NCI-H128 (cell line): ENCODE measurements at regions not wholly inside any gene's neighbourhood (a gene's known extent, or its start where the extent isn't known, plus 50 kb on each side); places are given as distances from the start of the nearest gene placed in this dataset.
"Not testable (repeated sequence)": the region's sequence is repeated elsewhere in the genome, so short reads cannot be mapped to it uniquely, and the experiment has no call there.

Experiments used
- DNase-seq: peaks from one replicate; lab custom pipeline; 2025; ENCODE audit not compliant: unreplicated experiment; lab: John Stamatoyannopoulos, UW

- DNase-seq, result not testable (repeated sequence)
Measured at GRCh38 chr9:99670886-99671285, 150.8 kb upstream of the NR4A3 start.

DNA sequence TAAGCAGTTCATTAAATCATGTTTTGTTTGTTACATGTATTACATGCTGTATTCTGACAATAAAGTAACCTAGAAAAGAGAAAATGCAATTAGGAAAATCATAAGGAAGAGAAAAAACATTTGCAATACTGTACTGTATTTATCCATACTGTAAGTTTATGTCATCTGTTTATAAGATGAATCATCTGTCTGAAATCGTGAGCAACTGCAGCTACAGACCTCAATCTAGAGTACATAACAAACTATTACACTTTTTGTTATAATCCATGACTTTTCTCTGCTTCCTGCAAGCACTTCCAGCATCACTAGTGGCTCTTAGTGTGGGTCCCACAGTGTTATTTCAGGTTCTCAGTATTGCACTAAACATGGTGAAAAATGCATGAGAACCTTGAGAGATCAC, 144.4 kb upstream of the NR4A3 start:
- DNase-seq, result no peak

DNA sequence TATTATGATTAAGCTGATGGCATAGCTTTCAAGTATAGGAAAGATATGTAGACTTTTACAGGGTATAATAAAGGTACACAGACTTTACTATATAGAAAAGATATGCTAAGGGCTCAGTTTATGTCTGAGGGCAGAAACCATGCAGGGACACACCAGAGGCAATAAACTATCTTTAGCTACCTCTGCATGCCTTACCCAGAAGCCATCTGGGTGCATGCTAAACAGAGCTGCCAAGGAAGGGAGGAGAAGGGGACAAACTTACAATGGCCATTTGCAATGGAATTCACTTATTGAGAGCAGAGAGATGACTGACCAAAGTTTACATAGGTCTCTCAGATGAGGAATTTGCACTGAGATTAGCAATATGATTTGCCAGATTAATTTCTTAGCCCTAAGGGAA, 143.1 kb upstream of the NR4A3 start:
- DNase-seq, result no peak

GRCh38 chr9:99680191-99680590, 141.5 kb upstream of the NR4A3 start:
- no peak for DNase-seq

GRCh38 chr9:99681113-99681512, 140.6 kb upstream of the NR4A3 start:
- no peak for DNase-seq

GRCh38 chr9:99682378-99682777, 139.3 kb upstream of the NR4A3 start:
- DNase-seq, result no peak

- no peak for DNase-seq
Measured at GRCh38 chr9:99682870-99683269, 138.8 kb upstream of the NR4A3 start.

GRCh38 chr9:99690573-99690972, 131.1 kb upstream of the NR4A3 start:
- DNase-seq, result peak; percentile 36

DNA sequence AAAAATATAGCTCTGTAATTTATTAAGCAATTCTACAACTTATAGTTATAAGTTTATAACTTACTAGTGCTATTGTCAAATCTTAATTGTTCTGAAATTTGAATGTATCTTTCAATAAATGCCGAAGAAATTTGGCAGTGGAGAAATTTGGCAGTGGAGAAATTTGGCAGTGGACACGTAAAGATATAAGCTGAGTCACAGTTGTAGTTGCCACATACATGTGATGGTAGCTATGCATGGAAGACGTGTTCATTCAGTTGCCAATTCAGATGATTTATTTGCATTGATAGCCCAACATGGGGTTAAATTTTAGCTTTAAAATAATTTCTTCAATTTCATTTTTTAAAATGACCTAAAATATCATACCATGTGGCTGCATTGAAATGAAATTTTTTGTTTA, 127.8 kb upstream of the NR4A3 start:
- no peak for DNase-seq

GRCh38 chr9:99694393-99694792, 127.3 kb upstream of the NR4A3 start:
- DNase-seq, result no peak

GRCh38 chr9:99699396-99699795, 122.3 kb upstream of the NR4A3 start:
- no peak for DNase-seq

GRCh38 chr9:99712214-99712613, 109.5 kb upstream of the NR4A3 start:
- no peak for DNase-seq

DNA sequence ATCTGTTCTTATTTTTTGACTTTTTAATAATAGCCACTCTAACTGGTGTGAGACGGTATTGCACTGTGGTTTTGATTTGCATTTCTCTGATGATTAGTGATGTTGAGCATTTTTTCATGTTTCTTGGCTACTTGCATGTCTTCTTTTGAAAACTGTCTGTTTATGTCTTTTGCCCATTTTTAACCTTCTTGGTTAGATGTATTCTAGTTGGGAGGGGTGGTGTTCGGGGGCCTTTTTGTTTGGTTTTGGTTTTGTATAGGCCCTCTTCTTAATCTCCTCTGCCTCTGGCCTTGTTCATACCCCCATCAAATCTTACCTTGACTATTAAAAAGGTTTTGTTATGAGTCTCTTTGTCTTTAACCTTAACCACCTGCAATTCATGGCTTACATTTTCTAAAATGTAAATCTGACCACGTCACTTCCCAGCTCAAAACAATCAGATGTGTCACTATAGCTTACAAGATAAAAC, 107.8 kb upstream of the NR4A3 start:
- no peak for DNase-seq

DNA sequence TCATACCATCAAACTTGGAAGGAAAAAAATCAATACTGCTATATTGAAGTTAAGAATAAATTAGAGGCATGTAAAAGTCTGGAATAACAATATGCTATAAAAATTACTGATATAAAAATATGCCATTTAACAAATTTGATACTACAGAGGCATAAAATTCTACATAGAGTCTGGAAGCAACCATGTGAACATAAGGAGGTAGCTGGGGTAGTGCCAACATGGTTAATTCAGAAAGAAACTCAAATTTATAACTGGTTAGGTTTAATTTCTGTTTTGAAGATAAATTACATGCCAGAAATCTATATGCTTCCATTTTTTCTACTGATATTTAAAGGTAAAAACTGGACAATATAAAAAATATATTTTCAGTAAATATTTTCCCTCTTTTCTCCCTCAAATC, 103.1 kb upstream of the NR4A3 start:
- no peak for DNase-seq

- DNase-seq, result no peak
Measured at GRCh38 chr9:99720455-99721050, 101.1 kb upstream of the NR4A3 start.

DNA sequence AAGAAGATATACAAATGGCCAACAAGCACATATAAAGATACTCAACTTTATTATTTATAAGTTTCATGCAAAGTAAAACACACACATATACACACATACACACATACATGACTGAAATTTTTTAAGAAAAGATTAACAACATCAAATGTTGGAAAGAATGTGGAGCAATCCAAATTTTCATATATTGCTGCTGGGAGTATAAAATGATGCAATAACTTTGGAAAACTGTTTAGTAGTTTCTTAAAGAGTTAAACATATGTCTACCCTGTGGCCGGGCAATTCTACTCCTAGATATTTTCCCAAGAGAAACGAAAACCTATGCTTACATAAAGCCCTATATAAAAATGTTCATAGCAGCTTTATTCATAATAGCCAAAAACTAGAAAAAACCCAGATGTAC, 99.8 kb upstream of the NR4A3 start:
- DNase-seq, result no peak

DNA sequence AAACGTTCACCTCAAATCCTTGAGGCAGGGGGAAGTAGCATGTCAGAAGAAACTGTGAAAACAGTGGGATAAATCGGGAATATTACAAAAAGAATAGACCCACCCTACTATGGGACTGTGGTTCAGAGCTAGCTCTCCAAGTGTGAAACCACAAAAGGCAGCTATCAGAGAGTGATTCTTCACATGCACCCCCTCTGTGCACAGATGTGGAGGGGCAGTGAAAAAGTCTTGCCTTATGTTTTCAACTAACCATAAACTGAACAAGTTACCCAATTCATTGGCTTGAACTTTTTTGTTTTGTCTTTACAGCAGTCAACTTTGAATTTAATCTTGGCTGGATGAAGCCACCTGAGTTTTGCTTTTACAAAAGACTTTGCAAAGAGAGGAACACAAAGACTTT, 98.8 kb upstream of the NR4A3 start:
- DNase-seq, result no peak

- DNase-seq, result no peak
Measured at GRCh38 chr9:99724640-99725039, 97.0 kb upstream of the NR4A3 start.

- no peak for DNase-seq
Measured at GRCh38 chr9:99725852-99726251, 95.8 kb upstream of the NR4A3 start.

DNA sequence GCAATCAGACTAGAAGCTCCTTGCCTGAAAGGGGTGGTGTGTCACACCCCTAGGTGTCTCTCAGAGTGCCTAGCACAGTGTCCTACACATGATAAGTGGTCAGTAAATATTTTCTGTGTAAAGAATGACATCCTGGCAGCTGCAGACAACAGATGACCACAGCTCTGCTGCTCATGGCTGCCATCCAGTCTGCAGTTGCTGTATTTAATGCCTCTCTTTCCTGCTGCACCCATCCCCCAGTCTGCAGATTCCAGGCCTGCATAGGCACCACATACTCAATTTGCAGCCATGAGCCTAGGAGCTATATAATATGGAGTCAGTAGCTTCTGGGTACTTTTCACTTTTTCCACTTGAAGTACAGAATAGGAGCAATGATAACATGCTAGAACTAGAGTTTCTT, 94.9 kb upstream of the NR4A3 start:
- DNase-seq, result no peak

GRCh38 chr9:99730062-99730461, 91.6 kb upstream of the NR4A3 start:
- no peak for DNase-seq

GRCh38 chr9:99731950-99732349, 89.7 kb upstream of the NR4A3 start:
- DNase-seq, result no peak

DNA sequence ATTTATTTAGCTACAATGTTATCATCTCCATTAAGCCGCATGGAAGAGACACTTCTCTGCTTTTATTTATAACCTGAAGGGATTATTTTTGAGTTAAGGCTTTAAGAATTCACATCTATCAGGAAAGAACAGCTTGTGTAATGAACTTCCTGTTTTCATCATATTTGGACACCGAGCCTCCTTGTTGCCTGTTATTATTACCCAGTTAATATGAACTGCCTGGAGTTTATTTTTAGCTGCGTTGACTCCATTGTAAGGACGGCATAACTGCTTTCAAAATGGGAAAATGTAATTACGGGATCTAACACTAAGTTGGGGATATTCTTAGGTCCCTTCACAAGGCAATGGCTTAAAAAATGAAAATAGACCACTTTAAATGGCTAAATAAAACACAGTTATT, 89.0 kb upstream of the NR4A3 start:
- no peak for DNase-seq

GRCh38 chr9:99735041-99735440, 86.6 kb upstream of the NR4A3 start:
- no peak for DNase-seq
